NCI-H1092 treated with DMSO at 0.1 percent for 48 hours (cell line): ENCODE measurements at regions not wholly inside any gene's neighbourhood (a gene's known extent, or its start where the extent isn't known, plus 50 kb on each side); places are given as distances from the start of the nearest gene placed in this dataset.
A peak's percentile ranks its signal among the peaks of the same experiment; 100 is the strongest.
"Not testable (repeated sequence)": the region's sequence is repeated elsewhere in the genome, so short reads cannot be mapped to it uniquely, and the experiment has no call there.

Experiments used
- DNase-seq: peaks from one replicate; lab custom pipeline; 2025; lab: John Stamatoyannopoulos, UW

DNA sequence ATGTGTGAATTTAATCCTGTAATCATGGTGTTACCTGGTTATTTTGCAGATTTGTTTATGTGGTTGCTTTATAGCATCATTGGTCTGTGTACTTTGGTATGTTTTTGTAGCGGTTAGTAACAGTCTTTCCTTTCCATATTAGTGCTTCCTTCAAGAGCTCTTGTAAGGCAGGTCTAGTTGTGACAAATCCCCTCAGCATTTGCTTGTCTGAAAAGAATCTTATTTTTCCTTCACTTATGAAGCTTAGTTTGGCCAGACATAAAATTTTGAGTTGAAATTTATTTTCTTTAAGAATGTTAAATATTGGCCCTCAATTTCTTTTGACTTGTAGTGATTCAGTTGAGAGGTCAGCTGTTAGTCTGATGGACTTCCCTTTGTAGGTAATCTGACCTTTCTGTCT, 1096.1 kb upstream of the SLIT2 start:
- no peak for DNase-seq

DNA sequence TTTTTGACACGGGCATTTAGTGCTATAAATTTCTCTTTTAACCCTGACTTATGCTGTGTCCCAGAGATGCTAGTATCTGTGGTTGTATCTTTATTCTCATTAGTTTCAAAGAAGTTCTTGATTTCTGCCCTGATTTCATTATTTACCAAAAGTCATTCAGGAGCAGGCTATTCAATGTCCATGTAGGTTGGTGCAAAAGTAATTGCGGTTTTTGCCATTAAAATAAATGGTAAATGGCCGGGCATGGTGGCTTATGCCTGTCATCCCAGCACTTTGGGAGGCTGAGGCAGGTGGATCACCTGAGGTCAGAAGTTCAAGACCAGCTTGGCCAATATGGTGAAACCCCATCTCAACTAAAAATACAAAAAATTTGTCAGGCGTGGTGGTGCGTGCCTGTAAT, 1097.4 kb upstream of the SLIT2 start:
- DNase-seq, result not testable (repeated sequence)

DNA sequence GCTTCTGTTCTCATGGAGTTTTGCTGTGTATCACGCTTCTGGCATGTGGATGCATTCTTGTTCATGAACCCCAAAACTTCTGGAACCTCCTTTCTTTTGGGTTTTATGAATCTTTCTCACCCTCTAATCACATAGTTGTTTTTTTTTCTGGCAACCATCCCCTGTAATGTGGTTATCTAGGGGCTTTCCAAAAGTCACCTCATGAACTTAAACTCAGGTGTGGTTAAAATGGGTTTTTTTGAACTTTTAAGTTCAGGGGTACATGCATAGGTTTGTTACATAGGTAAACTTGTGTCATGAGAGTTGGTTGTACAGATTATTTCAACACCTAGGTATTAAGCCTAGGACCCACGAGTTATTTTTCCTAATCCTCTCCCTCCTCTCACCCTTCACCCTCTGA, 1099.4 kb upstream of the SLIT2 start:
- no peak for DNase-seq

DNA sequence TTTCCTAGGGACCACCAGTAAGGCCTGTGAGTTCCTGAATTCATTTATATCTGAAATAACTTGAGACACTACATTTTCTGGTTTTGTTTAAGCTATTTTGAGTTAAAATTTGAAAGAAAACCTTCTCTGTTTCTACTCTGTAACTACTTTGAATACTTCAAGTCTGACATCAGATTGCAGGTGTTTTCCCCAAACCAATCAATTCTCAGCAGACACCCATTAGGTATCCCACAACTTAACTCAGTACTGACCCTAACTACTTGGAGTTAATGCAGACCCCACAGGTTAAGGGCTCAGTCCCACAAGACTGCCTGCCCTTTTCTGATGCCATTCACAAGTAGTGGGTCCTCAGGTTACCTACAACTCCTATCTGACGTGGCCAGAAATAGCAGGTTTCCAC, 1100.0 kb upstream of the SLIT2 start:
- DNase-seq, result no peak

DNA sequence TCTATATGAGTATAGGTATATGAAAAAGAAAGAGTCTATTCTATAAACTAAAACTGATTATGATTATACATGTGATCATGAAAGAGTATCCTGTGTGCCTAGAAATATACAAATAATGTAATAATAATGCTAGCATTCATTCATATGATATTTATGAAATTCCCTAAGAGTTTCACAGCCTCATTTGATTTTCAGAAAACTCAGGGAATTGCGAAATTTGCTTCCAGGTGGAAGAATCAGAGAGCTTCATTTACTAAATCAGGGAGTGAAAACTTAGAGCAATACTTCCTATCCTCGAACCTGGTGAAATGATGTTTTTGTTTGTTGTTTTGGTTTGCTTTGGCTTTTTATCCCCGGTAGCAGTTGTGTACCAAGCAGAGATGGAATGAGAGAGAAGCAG, 1105.7 kb upstream of the SLIT2 start:
- no peak for DNase-seq

DNA sequence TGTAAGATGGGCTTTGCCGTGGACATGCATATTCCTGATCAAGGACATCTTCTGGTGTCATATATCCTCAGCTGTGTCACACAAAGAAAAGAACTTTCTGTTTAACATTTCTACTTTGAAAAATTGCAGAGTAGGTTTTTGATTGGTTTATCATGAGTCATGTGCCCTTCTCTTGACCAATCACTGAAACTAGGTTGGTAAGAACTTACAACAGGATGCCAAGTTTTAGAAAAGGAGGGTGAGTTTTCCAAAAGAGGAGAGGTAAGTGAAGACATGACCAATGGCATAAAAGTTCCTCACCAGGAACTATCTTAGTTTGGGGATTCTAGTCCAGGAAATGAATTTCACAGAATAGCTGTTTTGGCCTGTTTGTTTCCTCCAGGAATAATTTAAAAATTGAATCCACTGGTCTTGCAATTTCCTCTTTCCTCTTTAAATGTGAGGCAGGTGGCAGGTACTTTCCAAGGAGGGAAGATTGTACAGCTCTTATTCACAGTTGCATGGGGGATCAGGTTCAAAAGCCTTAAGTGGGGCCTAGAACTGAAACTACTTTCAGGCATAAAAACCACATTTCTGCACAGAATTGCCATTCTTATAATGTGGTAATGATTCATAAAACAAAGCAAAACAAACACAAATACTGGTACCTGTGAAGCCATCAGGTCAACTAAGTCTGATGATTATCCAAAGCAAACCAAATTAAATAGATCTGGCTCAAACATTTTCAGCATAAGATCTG, 1114.5 kb upstream of the LCORL start:
- no peak for DNase-seq

DNA sequence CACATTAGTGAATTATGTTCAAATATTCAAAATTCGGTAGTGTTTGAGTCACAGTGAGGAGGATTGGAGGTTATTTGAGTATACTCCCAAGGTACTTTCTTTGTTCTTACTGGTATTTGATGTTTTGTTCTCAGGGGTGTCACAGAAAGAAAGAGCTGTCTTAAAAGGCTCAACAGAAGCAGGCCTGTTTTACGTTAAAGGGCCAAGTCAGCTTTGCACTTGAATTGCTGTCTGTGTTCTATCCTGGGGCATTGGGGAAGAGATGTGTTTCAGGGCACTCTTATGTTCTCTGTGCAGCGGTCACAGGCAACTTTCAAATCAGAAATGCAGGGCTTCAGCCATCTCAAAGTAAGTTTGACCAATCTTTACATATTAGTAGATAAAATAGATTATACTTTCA, 1113.1 kb upstream of the LCORL start:
- no peak for DNase-seq

DNA sequence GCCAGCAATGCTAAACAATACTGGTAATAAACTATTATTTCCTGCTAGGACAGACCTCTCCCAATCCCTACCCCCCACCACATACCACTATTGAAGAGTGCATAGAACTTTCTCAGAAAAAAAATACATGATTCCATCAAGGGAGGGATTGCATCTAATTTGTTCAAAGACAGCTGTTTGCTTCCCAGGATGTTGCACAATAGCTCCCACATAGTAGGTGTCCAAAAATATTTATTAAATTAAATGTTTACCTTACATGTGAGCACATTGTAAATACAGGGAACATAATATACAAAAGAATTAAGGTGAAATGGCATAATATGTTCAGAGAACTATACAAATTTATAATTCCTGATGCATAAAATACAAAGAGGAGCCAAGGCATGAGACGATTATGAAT, 1111.8 kb upstream of the LCORL start:
- DNase-seq, result no peak

DNA sequence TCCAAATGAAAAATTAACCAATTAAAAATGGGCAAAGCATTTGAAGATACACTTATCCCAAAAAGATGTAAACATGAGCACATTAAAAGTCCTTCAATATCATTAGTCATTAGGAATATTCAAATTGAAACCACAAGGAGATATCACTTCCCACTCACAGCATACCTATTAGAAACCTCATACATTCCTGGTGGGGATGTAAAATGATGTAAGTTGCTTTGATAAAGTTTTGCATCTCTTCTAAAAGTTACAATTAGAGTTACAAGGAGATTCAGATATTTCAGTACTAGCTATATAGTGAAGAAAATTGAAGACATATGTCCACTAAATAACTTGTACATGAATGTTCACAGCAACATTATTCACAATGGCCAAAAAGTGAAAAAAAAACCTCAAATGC, 1109.3 kb upstream of the LCORL start:
- DNase-seq, result no peak

DNA sequence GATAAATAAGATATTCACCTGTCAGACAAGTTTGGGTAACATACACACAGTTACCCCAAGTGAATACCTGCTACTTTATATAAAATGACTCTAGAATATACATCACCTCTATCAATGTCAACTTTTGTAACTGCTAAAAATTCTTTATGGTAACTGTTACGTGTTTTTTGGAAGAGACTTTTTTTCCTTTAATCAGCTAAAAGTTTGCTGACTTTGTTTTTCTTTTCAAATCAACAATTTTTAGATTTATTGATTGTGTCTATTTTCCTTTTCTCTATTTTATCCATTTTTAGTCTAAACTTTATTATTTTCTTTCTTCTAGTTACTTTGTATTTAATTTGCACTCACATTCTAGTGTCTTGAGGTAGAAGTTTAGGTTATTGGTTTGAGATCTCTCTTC, 1106.6 kb upstream of the LCORL start:
- DNase-seq, result no peak

DNA sequence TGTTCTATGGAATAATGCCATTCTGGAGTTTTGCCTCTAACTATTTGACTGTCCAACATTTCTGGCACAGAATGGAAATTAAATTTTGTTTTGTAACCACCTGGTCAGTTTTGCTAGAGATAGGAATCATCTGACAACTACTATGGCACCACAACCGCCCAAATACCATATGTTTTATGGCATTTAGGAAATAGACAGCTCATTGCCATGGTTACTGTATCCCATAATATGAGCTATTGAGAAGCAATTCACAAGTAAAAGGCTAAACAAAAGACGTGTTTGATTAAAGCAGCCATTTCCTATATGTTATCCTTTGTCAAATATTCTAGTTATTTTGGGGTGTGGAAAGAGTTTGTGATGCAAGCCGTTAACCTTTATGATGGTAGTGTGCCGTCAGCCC, 1105.3 kb upstream of the LCORL start:
- DNase-seq, result no peak

DNA sequence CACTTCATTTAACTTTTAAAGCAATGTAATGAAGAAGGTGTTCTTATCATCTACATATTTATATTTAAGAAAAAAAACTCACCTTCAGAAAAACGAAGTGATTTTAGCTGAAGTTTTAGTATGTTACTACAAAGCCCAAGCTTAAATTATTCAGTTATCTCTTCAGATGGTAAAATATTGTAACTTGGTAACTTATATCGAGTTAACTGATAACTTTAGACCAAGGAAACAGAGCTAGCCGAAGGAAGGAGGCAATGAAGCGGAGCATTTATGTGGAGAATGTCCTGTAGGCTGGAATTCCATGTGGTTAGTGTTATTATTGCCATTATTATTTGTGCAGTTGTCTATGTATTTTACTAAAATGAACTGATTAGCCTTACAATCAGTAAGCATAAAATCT, 1102.1 kb upstream of the LCORL start:
- no peak for DNase-seq

DNA sequence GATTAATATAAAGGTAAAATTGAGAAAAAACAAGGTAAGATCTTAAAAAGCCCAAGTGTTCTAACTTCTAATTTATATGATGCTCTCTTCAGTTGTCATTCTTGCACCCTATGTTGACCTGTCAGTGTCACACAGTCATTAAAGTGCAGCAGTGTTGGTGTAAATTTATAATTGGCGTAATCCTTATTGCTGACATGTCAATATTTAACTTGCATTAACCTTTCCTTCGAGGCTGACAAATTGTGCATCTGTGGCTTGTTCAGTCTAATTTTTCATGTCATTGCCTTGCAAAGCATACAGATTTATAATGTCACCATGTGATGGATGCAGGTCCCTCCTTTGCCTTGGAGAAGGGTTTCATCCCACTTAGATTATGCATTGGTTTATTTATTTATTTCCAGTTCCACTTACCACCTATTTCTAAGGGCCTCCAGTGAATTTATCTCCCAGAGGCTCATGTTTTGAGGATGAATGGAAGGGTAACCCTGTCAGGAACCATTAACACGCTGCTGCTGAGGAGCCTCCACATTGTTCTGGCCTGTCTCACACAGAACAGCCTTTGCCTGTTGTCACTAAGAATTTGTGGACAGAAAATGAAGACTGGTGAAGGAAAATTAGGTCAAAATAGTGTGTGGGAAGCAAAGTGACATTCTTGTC, 1098.5 kb upstream of the LCORL start:
- no peak for DNase-seq

DNA sequence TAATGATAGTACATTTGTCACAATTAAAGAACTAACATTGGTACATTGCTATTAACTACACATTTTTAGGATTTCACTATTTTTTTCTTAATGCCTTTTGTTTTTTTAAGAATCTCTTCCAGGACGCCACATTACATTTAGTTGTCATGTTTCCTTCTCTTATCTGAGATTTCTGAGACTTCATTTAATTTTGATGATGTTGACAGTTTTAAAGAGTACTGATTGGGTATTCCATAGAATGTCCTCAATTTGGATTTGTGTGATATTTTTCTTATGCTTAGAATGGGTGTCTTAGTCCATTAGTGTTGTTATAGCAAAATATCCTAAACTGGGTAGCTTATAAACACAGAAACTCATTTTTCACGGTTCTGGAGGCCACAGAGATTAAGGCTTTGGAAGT, 1095.5 kb upstream of the LCORL start:
- DNase-seq, result no peak

DNA sequence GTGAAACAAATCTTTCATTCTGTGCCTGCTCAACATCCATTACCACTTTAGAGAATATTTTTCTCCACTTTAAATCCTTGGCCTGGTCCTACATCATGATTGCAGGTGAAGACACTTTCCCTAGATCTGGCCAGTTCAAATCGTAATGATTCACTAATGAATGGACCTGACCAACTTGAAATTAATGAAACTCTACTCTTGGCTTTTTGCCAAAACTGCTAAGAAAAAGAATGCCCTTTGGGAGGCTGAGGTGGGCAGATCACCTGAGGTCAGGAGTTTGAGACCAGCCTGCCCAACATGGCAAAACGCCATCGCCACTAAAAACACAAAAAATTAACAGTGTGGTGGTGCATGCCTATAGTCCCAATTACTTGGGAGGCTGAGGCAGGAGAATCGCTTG, 1082.6 kb upstream of the LCORL start:
- no peak for DNase-seq

DNA sequence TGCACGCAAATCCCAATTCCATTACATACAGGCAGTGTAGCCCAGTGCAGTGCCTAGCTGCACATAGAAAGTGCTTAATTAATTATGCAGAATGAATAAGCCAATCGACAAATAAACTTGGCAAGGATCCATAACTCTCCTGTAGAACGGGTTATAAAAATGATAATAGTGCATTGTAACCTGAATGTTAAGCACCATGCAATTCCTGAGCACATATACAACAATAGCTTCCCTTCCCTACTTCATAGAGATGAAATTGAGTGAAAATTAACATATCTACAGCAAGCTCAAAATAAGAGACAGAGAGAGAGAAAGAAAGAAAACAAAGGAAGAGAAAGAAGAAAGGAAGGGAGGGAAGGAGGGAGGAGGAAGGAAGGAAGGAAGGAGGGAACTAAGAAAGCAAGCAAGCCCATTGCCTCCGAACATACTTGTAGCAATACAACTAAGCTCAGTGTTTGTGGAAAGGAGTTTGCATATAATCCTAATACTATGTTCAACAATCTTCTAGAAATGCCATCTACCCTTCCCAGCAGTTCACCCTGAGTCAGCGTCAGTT, 1074.0 kb upstream of the LCORL start:
- DNase-seq, result no peak

DNA sequence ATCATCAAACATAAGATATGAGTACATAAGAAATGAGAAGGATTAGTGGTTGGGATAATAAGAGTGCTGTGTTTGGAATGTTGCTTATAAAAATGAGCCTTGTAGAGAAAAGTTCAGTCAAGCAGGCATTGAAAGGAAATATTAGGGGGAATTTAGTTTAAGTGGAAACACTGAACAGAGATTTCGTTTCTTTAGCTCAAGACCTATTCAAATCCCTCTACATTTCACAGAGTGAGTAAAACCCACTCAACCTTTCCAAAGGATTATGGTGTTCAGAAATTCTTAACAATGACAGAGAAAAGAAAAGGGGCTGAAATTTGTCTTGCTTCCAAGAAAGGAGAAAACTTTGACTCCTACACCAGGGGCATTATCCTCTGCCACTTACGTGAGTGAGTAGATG, 1072.4 kb upstream of the LCORL start:
- no peak for DNase-seq

DNA sequence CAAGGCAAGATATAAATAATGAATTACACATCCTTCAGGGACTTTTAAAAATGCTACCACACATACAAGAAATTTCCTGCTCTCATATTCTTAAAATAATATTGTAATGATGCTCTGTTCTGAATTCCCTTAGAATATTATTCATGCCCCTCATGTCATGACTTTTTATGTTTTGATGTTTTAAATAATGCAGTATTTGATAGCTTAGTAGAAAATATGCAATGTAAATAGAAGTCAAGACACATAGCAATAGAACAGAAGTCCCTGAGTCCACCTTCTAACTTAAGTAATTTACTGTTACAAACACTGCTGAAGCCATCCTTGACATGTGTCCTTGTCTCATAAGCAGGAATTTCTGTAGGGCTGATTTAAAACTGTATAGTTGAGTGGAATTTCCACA, 1071.2 kb upstream of the LCORL start:
- no peak for DNase-seq

DNA sequence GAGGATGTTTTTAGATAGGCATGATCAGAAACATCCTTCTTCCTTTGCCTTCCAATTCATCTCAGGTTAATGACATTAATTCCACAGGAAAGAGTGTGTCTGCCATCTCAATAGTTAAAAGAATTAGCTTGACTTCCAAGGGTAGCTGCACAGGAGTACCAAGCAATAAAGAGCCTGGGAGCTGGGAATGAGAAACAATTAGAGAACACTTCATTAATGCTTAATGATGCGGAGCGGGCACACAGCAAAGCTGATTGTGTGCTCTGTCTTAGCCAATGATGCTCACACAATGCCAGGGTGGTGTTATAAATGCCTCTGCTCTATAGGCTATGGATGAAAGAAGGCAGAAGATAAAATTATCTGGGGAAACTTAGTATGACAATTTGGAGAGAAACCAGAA, 1052.5 kb upstream of the LCORL start:
- DNase-seq, result no peak

DNA sequence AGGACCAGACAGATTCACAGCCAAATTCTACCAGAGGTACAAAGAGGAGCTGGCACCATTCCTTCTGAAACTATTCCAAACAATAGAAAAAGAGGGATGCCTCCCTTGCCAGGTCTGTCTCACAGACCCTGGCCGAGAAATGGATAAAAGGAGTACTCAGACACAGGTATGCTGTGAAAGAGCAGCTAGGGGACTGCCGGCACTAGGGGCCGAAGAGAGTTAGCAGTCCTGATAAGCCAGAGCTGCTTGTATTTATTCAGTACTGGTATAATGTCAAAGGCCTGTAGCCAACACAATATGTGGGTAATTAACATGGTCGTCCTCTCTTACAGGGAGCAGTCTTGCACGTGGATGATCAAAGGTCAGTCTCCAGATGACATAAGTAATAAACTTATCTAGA, 1042.1 kb upstream of the LCORL start:
- DNase-seq, result no peak

DNA sequence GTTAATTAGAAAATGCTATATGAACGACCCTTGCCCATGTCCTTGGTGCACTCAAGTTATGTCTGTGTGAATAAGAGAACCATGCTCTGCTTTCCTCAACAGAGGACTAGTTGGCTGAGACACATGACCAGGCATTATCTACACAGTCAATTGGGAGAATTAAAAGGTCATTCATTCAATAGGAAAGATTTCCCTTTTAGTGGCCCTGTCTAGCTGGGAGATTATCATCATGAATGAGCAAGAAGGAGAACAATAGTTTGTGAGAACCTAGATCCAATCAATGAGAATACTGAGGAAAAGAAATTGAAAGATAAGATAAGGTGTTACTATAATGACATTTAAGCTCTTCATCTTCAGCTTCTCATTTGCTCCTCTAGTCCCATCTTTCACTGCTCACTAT, 1033.4 kb upstream of the LCORL start:
- DNase-seq, result no peak

DNA sequence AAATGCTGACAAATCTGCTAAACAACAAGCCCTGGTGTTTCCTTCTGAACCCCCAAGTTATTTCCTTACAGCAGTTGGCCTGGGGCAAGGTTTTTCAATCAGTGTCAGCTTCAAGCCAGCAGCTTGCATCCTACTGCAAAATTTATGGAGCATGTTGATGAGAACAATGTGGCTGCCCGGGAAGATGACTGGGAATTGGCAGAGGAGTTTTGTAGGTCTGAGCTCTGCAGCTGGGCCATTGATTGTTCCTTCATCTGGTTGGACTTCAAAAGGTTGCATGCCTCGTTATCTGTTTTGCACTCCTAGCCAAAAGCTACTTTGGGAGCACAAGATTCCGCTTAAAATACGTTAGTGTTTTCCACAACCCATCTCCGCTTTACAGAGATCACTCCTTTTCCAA, 1030.3 kb upstream of the LCORL start:
- DNase-seq, result peak; percentile 96

DNA sequence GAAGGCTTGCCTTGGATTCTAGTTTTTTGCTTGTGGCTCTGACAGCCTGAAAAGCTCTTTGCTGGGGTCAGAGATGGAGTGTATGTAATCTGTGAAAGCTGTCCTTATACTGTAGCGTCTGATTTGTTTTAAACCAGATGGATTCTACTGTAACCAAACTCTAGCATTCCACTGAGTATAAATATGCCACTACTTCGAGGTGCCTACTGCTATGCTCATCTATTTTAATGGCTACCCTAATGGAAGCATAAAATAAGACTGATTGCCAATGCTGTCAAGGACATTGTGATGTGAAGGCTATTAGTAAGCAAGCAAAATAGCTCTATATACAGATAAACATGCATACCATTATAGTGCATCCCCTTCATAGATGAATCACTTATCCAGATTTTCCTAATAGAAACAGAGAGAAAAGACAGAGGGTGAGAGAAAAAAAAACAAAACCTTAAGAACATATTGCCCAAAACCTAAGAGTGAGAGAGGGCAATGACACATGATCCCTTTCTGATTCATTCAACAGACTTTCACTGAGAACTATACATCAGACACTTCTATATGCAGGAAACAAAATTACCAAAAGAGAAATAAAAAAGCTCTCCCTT, 1025.8 kb upstream of the LCORL start:
- DNase-seq, result no peak
